SK-MEL-5 (cell line): ENCODE measurements at regions not wholly inside any gene's neighbourhood (a gene's known extent, or its start where the extent isn't known, plus 50 kb on each side); places are given as distances from the start of the nearest gene placed in this dataset.
A peak's percentile ranks its signal among the peaks of the same experiment; 100 is the strongest.

Experiments
- DNase-seq: peaks from one replicate; pipeline ENCODE4 v3.0.0-alpha.2; 2016; ENCODE audit warnings: low read depth, low spot score
- in situ Hi-C: cut with HindIII; loops from 2 replicates; pipeline ENCODE4 v1.10.0; 2016; ENCODE audit warnings: low sequenced_read_pairs, high pct_unique_total_duplicates, low pct_unique_long_range_greater_than_20kb

DNA sequence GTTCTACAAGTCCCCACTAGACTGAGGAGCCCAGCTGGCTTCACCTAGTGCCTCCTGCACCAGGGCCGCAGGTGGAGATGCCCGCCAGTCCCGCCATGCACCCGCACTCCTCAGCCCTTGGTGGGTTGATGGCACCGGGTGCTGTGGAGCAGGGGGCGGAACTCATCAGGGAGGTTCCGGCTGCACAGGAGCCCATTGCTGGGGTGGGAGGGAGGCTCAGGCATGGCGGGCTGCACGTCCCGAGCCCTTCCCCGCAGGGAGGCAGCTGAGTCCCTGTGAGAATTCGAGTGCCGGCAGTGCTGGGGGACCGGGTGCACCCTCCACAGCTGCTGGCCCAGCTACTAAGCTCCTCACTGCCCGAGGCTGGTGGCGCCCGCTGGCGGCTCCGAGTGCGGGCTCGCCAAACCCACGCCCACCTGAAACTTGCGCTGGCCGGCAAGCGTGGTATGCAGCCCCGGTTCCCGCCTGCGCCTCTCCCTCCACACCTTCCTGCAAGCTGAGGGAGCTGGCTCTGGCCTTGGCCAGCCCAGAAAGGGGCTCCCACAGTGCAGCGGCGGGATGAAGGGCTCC is 252.7 kb upstream of the TCF4 start:
- in situ Hi-C loops: no loop called here
- no peak for DNase-seq

DNA sequence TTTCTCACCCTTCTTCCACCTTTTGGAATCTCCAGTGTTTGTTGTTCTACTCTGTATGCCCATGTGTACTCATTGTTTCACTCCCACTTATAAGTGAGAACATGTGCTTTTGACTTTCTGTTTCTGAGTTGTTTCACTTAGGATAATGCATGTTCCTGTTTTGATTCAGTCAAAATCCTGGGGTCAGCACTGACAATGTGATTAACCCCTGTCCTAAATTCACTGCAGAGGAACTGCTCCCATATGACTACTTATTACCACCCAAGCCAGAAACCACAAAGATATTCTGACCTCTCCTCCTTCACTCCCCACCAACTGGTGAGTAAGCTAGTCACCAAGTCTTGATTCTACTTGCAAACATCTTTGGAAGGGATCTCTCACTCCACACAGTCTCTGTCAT is 251.4 kb upstream of the TCF4 start:
- in situ Hi-C loops: no loop called here
- no peak for DNase-seq

GRCh38 chr18:55838841-55839240 is 250.8 kb upstream of the TCF4 start:
- DNase-seq: no peak
- in situ Hi-C loops: no loop called here

DNA sequence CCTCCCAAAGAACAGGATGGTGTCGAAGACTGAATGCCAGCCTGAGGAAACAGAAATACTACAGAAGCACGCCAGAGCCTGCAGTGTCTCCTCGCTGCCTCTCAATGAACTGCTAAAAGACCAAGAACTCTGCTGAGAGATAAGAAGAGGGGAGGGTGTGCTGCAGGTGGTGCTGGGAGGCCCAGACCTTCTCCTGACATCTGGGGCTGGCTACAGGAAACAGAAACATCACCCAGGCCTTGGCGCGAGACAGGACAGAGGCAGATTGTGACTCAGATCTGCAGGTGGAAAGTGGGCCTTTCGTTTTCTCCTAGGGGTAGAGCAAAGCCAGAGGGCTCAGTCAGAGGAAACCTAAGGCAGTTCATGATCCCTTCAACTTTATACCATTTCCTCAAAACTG is 250.3 kb upstream of the TCF4 start:
- in situ Hi-C loops: no loop called here
- DNase-seq: no peak

- in situ Hi-C loops: no loop called here
- peak; percentile 58 for DNase-seq
These were observed 245.6 kb upstream of the TCF4 start for GRCh38 chr18:55833543-55833942.

GRCh38 chr18:55830544-55830943 is 242.6 kb upstream of the TCF4 start:
- in situ Hi-C loops: no loop called here
- peak; percentile 11 for DNase-seq

DNA sequence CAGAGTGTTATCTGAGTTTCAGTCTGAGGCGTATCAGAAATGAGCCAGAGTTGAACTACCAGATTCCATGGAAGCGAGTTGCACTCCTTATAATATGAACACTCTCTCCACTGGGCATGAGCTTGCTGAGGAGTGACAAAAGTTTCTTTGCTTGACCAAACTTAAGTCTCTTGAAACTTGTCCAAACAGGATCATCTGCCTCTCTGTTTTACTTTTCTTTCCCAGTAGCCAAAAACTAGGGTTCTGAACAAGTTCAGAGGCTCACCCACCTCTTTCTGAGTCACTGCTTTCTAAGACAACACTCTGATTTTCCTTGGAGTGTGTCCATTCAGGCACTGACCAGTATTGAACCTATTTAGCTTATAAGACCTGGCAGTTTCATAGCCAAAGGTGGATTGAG is 233.2 kb upstream of the TCF4 start:
- no peak for DNase-seq
- in situ Hi-C loops: no loop called here

DNA sequence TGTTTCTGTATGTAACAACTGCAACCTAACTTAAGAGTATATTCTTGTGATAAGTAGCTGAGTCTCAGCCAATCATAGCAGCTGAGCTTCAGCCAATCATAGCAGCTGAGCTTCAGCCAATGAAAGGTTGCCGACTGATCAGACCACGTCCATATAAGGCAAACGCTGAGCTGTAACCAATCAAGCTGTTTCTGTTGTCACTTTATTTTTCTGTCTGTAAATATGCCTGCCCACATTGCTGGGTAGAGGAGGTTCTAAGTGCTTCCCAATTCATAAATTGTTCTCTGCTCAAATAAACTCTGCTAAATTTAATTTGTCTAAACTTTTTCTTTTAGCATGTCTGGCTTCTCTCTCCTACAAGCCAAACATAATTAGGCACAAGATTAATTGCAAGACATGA is 231.5 kb upstream of the TCF4 start:
- in situ Hi-C loops: no loop called here
- no peak for DNase-seq

DNA sequence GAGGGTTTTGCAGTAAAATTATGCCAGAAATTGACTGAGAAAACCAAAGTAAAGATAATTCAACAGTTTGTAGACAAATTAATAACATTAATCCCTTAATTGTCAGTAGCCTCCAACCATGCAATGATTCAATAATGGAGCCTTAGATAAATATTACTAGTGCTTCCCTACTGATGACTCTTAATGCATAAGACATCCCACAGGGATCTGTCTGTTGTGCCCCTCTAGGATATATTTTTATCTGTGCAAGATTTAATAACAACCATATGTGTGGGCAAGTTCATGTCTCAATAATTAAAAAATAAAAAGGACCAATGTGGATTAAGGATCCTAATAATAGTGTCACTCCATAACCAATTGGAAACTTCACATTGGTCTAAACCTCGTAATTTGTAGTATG is 230.3 kb upstream of the TCF4 start:
- in situ Hi-C loops: no loop called here
- DNase-seq: no peak

DNA sequence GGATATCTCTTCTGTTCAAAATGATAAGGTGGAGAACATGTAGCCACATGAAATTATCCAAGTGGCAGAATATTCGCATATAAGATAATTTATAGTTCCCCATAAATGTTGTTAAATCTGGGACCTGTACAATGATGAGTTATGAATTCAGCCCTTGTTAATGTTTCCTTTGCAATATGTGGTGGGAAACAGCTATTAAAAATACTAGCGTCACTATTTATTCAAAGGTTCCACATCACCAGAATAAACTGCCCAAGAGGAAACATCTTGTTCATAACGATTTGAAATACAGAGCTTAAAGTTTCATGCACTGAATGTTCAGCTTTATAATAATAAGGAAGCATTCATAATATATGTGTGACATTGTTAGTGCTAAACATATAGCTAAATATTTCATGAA is 223.9 kb upstream of the TCF4 start:
- DNase-seq: no peak
- in situ Hi-C loops: no loop called here

GRCh38 chr18:55805666-55806065 is 217.7 kb upstream of the TCF4 start:
- DNase-seq: no peak
- in situ Hi-C loops: no loop called here

DNA sequence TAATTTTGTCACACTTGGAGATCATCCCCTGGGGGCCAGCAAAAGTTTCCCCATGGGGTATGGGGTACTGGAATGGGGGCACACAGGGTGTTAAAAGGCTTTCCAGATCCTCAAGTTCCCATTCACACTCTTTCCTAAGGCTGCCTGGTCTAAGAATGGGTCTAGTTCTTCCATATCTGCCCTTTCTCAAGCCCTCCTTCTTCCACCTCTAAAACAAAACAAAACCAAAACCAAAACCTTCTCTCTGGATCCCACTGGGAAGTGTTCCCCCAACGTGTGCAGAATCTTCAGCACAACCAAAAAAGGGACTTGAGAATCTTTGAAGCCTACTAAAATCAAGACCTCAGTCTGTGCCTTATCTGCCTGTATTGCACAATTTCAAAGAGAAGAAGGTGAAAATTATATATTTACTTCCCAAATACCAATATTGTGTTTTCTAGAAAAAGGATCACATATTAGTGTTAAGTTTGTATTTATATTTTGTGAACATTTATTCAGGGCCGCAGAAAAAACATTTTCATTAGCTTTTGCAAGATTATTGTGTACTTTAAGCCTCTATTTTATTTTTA is 207.2 kb upstream of the TCF4 start:
- DNase-seq: no peak
- in situ Hi-C loops: no loop called here

DNA sequence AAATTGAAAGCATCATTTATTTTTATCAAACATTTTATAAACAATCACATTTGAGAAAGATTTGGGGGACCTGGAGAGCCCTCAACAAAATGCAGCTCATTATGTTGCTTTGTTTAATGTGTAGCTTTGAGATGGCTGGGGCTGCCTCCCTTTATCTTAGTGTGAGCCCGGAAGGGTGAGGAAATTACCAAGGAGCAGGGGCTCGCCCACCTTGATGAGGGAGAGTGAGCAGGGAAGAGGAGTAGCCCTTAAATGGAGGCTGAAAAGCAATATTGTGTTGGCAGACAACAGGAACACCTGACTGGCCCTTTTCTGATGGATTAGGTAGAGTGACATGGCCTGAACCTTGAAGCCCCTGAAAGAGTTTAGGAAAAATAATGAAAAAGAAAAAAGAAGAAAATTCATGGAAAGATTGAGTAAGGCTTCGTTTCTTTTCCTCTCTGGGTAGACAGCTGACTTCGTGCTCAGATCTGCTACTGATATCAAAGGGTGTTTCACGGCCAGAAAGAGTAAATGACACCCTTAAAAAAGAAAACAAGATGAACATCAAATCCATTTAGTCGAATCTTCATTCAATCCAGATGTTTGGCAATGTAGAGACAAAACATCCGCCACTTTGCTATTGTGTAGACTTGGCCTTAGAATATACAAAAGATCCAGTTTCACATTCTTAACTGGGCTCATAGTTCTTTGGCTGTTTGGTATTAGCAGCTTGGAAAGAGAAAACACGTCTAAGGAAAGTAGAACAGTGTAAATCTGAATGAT is 206.5 kb upstream of the TCF4 start:
- in situ Hi-C loops: no loop called here

GRCh38 chr18:55790296-55790695 is 202.3 kb upstream of the TCF4 start:
- in situ Hi-C loops: no loop called here
- DNase-seq: no peak

More for the DNA sequence above, 206.5 kb upstream of the TCF4 start:
- no peak for DNase-seq

GRCh38 chr18:55787536-55788073 is 199.6 kb upstream of the TCF4 start:
- DNase-seq: no peak
- in situ Hi-C loops: no loop called here

DNA sequence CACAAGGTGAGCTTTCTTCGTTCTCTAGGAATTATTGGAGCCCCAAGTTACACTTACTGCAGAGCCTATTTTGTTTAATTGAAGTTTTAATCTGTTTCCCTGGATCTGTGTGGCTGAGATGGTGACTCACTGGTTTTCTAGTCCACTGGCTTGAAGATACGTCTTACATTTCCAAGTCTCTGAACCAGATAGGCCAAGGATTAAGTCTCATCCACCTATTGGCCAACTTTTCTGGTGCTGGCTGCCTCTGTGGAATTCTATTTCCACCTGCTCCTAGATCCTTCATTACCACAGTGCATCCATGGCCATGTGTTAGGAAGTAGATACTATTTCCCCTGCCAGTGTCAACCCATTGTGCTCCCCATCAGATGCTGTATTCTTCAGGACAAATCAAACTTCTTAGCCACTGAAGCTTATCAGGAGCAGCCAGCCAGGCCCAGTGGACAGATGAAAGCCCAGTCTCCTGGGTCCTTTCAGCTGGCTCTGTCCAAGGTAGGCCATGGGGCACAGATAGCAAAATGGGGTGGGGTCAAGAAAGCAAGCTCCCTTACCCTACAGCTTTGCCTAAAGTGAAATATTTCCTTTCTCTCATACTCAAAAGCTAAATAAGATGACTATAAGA is 198.8 kb upstream of the TCF4 start:
- in situ Hi-C loops: no loop called here
- no peak for DNase-seq

- in situ Hi-C loops: no loop called here
- DNase-seq: no peak
These were observed 195.9 kb upstream of the TCF4 start for GRCh38 chr18:55783921-55784320.

DNA sequence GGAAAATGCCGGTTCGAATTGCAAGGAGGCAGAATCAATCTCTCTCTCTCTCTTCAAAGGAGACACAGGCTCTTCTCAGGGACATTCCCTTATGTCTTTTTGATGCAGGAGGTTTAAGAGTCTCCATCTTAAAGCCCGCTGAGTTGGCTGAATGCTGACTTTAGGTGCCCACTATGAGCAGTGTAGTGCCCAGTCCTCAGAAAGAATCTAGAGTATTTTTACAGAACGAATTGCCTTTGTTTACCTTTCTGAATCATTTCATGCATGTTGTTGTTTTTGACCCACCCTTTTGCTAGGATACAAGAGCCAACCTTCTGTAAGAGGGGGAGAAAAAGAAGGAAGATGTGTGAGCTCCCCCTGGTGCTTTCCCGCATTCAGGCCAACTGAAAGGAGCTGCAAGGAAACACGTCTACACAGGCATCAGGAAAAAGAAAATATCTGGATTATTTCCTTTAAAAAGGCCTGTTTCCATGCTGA is 193.5 kb upstream of the TCF4 start:
- DNase-seq: peak; percentile 60
- in situ Hi-C loops: no loop called here
